ENCODE measurements at regions not wholly inside any gene's neighbourhood (a gene's known extent, or its start where the extent isn't known, plus 50 kb on each side); places are given as distances from the start of the nearest gene placed in this dataset.

- BruUV-seq (replicated peaks) = no TSS peak
- Histone ChIP-seq H3K9me2 (ENCODE audit: insufficient read depth) (no peaks in the 10 kb centered on the region), H3K4me1 (ENCODE audit: control insufficient read depth in 1 of 2, insufficient read depth in 2 of 2, low read length in 2 of 2) (no peaks in the 10 kb centered on the region), H2AFZ (ENCODE audit: low read depth, low read length, poor library complexity, severe bottlenecking) (no peak overlapping the region), H3K27ac (ENCODE audit: low read depth, low read length) (no peak overlapping the region), H3K4me3 (replicated peaks in 1 of 2; ENCODE audit: low read depth in 1 of 2, low read length in 2 of 2) (no peak overlapping the region), H3K9me3 (ENCODE audit: control insufficient read depth in 1 of 2, insufficient read depth in 1 of 2, low read depth in 1 of 2, low read length in 2 of 2) (no peaks in the 10 kb centered on the region), H3K27me3 (ENCODE audit: insufficient read depth, low read length) (no peaks in the 10 kb centered on the region), H3K4me2 (ENCODE audit: low read length) (no peak overlapping the region), H3K79me2 (ENCODE audit: insufficient read depth, low read length) (no peaks in the 10 kb centered on the region), H3K36me3 (ENCODE audit: control insufficient read depth in 1 of 2, insufficient read depth in 2 of 2, low read length in 2 of 2) (no peaks in the 10 kb centered on the region), H4K20me1 (ENCODE audit: insufficient read depth) (no peaks in the 10 kb centered on the region), H3K9ac (ENCODE audit: low read length) (no peak overlapping the region)
- ChIA-PET CTCF (no interaction called here), RAD21 (ENCODE audit: low non-redundant PET in 1 of 2, low total read pairs in 2 of 2, uncharacterized antibody in 2 of 2, unreplicated experiment in 2 of 2) (no interaction called here), POLR2A (no interaction called here)
- DNase-seq (ENCODE audit: low read depth, low spot score) (no peak), ATAC-seq (no peak)
- TF ChIP-seq ELF1 (IDR thresholded peaks at IDR 0.05; ENCODE audit: borderline replicate concordance, low read depth) (no peak), POLR2AphosphoS5 (IDR thresholded peaks at IDR 0.05; ENCODE audit: low read depth, low read length) (no peak), CTCF (IDR thresholded peaks at IDR 0.05 in 2 of 3, conservative IDR thresholded peaks at IDR 0.05 in 1 of 3; ENCODE audit: borderline replicate concordance in 1 of 3, insufficient read depth in 1 of 3, low read depth in 2 of 3, low read length in 2 of 3) (no peak), CEBPB (IDR thresholded peaks at IDR 0.05; ENCODE audit: low read depth) (no peak), RAD21 (IDR thresholded peaks at IDR 0.05; ENCODE audit: low read depth) (no peak), MAX (IDR thresholded peaks at IDR 0.05) (no peak), EGR1 (IDR thresholded peaks at IDR 0.05; ENCODE audit: low read depth) (no peak), REST (IDR thresholded peaks at IDR 0.05; ENCODE audit: low read depth) (no peak), ZBTB33 (IDR thresholded peaks at IDR 0.05; ENCODE audit: extremely low read depth, insufficient replicate concordance, low read length) (no peak), EZH2phosphoT487 (IDR thresholded peaks at IDR 0.05; ENCODE audit: borderline replicate concordance) (no peak), FOSL1 (IDR thresholded peaks at IDR 0.05; ENCODE audit: low read depth) (no peak), TCF7L2 (IDR thresholded peaks at IDR 0.05; ENCODE audit: borderline replicate concordance, extremely low read depth, insufficient read depth, insufficient read length) (no peak), YY1 (IDR thresholded peaks at IDR 0.05; ENCODE audit: extremely low read depth, insufficient replicate concordance, low read depth, low read length) (no peak), ZFX (IDR thresholded peaks at IDR 0.05) (no peak), ZNF274 (IDR thresholded peaks at IDR 0.05; ENCODE audit: low read depth, low read length) (no peak), ATF3 (IDR thresholded peaks at IDR 0.05) (no peak), POLR2A (IDR thresholded peaks at IDR 0.05; ENCODE audit: borderline replicate concordance, extremely low read depth, insufficient read depth, insufficient read length) (no peak), SP1 (IDR thresholded peaks at IDR 0.05; ENCODE audit: low read depth) (no peak), SRF (IDR thresholded peaks at IDR 0.05; ENCODE audit: low read depth) (no peak), CBX3 (IDR thresholded peaks at IDR 0.05; ENCODE audit: low read depth) (no peak)
- intact Hi-C loops (cut with micrococcal nuclease) = no loop called here
These were observed 608.9 kb upstream of the ID2 start for GRCh38 chr2:8072907-8073306.
